ENCODE measurements at regions not wholly inside any gene's neighbourhood (a gene's known extent, or its start where the extent isn't known, plus 50 kb on each side); places are given as distances from the start of the nearest gene placed in this dataset.

- H3K27ac ChIP-seq (ENCODE audit: low read depth): no peak overlapping the region
These were observed 182.8 kb upstream of the PHYHIPL start for GRCh38 chr10:58993480-58994221.

More at GRCh38 chr10:58993480-58994221, 182.8 kb upstream of the PHYHIPL start:
- no peaks in the 10 kb centered on the region for H3K79me2 ChIP-seq (replicated peaks; ENCODE audit: insufficient read depth)
- no peak for TF ChIP-seq ETS1 (IDR thresholded peaks at IDR 0.05)
- TF ChIP-seq EZH2 (IDR thresholded peaks at IDR 0.05; ENCODE audit: low read depth, unreplicated experiment): no peak
- no peak for TF ChIP-seq REST (IDR thresholded peaks at IDR 0.05; ENCODE audit: unreplicated experiment)
- no peak for TF ChIP-seq CTCF (conservative IDR thresholded peaks at IDR 0.05; ENCODE audit: low read depth in 2 of 2)
- TF ChIP-seq JUNB (IDR thresholded peaks at IDR 0.05; ENCODE audit: unreplicated experiment): no peak
- no peak for TF ChIP-seq ZNF331 (CRISPR knock-in tag; IDR thresholded peaks at IDR 0.05; ENCODE audit: low read depth)
- H3K27me3 ChIP-seq (ENCODE audit: insufficient read depth): no peaks in the 10 kb centered on the region
- Mint-ChIP-seq H3K9me3 (peaks cover 22% of the 10 kb centered on the region), H3K27me3 (ENCODE audit: insufficient read depth, low read depth, poor library complexity) (peaks cover 6% of the 10 kb centered on the region), H3K36me3 (ENCODE audit: low read depth) (peaks cover 12% of the 10 kb centered on the region), H3K4me1 (no peaks in the 10 kb centered on the region), H3K4me3 (no peak overlapping the region), H3K27ac (no peak overlapping the region)
- no peak for DNase-seq (ENCODE audit: low spot score)
- no peaks in the 10 kb centered on the region for H3F3A ChIP-seq (replicated peaks; ENCODE audit: low read depth)
- H3K9me2 ChIP-seq (ENCODE audit: insufficient read depth): peaks cover 4% of the 10 kb centered on the region; the same call in 1 of the 2 replicates
- H3K4me3 ChIP-seq: no peak overlapping the region
- no peaks in the 10 kb centered on the region for H3K36me3 ChIP-seq (ENCODE audit: insufficient read depth)
- no peak overlapping the region for H2AFZ ChIP-seq
- no peaks in the 10 kb centered on the region for H4K20me1 ChIP-seq (replicated peaks; ENCODE audit: insufficient read depth)
- H3K4me1 ChIP-seq (ENCODE audit: insufficient read depth): no peaks in the 10 kb centered on the region
- no peak for ATAC-seq
- no peak overlapping the region for H3K4me2 ChIP-seq

All from GM23338 (cell line).